ENCODE measurements at regions not wholly inside any gene's neighbourhood (a gene's known extent, or its start where the extent isn't known, plus 50 kb on each side); places are given as distances from the start of the nearest gene placed in this dataset.
A peak's percentile ranks its signal among the peaks of the same experiment; 100 is the strongest.

DNA sequence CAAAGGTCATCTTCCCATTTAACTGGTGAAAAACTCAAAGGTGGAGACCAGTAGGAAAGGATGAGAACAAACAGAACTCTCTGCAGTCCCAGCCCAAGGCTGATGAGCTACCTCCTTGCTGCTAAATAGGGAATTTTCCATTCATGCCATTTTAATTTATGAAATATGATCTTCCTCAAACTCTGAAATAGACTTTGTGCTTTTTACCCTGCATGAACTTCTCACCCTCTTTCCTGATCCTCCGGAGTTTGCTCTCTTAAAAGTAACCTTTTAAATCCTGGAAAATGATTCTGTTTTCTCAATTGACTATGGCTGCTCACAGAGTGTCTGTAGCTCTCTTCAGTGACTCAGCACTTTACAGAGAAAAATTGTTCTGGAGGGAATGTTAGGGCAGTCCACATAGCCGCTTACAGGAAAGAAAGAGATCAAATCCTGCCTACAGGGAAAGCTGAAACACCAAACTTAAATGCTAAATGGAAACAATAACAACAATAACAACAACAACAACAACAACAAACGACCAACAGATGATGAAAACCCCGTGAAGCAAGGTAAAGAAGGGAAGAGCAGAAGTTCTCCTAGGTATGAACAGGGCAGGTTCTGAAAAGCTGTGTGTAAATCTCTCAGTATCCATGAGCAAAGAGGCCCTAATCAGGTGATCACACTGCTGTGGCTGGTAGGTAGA is 79.8 kb upstream of the SESTD1 start:
- TF ChIP-seq FOXM1 (IDR thresholded peaks at IDR 0.05; ENCODE audit: borderline replicate concordance, low read depth), result no peak
- no peak for TF ChIP-seq TAF1 (IDR thresholded peaks at IDR 0.05; ENCODE audit: low read depth)
- TF ChIP-seq CREB1 (IDR thresholded peaks at IDR 0.05; ENCODE audit: low read depth), result no peak
- no peak for TF ChIP-seq CEBPB (IDR thresholded peaks at IDR 0.05)
- TF ChIP-seq NFIC (IDR thresholded peaks at IDR 0.05), result no peak
- TF ChIP-seq RAD21 (IDR thresholded peaks at IDR 0.05; ENCODE audit: low read depth), result no peak
- no peak for TF ChIP-seq MAX (IDR thresholded peaks at IDR 0.05)
- no peak for TF ChIP-seq EGR1 (IDR thresholded peaks at IDR 0.05)

DNA sequence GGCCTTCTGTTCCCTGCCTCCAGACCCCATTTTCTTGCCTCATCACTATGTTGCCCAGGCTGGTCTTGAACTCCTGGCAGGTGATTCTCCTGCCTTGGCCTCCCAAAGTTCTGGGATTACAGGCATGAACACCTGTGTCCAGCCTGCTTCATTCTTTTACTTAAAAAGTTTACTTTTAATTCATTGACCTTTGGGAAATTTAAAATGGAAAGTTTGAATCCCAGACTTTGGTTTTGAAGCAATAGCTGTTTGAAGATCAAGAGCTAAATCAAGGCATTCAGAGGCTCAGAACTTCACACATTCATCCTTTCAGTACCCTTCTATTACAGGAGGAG is 79.3 kb upstream of the SESTD1 start:
- no peak for TF ChIP-seq TAF1 (IDR thresholded peaks at IDR 0.05; ENCODE audit: low read depth)
- TF ChIP-seq, protein P1, sequence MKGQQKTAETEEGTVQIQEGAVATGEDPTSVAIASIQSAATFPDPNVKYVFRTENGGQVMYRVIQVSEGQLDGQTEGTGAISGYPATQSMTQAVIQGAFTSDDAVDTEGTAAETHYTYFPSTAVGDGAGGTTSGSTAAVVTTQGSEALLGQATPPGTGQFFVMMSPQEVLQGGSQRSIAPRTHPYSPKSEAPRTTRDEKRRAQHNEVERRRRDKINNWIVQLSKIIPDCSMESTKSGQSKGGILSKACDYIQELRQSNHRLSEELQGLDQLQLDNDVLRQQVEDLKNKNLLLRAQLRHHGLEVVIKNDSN (IDR thresholded peaks at IDR 0.05), result no peak
- TF ChIP-seq YY1 (IDR thresholded peaks at IDR 0.05; ENCODE audit: low read depth), result no peak
- TF ChIP-seq REST (IDR thresholded peaks at IDR 0.05; ENCODE audit: low read depth), result no peak
- TF ChIP-seq MAX (IDR thresholded peaks at IDR 0.05), result no peak
- no peak for TF ChIP-seq ZBTB7A (IDR thresholded peaks at IDR 0.05; ENCODE audit: low read depth)
- no peak for TF ChIP-seq CREB1 (IDR thresholded peaks at IDR 0.05; ENCODE audit: low read depth)
- no peak for TF ChIP-seq TCF12 (IDR thresholded peaks at IDR 0.05; ENCODE audit: low read depth)
- TF ChIP-seq CEBPB (IDR thresholded peaks at IDR 0.05), result no peak
- TF ChIP-seq EGR1 (IDR thresholded peaks at IDR 0.05), result no peak
- no peak for TF ChIP-seq TEAD4 (IDR thresholded peaks at IDR 0.05)
- TF ChIP-seq RAD21 (IDR thresholded peaks at IDR 0.05; ENCODE audit: low read depth), result no peak
- no peak for TF ChIP-seq EP300 (IDR thresholded peaks at IDR 0.05; ENCODE audit: borderline replicate concordance)
- TF ChIP-seq FOXM1 (IDR thresholded peaks at IDR 0.05; ENCODE audit: borderline replicate concordance, low read depth), result no peak

DNA sequence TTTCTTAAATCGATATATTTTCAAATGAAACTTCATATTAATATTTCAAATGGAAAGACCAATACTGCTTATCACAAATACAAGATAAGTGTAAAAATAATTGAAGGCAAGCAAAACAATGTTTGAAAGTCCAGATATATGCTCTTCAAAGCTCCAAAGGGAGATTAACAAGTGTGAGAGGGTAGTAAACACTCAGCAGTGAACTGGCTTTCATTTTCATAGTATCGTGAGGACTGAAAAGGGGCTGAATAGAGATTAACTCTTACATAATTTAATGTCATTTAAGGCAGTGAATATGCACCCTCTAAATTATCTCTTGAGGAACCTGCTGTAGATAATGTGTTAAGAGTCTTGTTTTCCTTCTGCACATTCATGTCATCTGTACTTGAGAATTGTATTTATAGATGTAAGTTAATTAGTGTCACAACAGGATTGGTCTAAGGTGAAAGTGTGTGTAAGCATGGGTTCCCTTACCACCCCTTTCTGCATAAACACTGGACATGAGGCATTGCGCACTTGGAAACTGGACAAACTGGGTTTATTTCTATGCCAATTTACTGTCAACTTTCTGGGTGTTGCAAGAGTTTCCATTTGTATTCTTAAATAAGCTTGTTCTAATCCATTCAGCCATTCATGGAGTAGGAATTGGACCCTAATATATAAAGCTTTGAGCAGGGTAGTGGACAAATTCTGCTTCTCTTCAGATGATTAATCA is 76.7 kb upstream of the SESTD1 start:
- TF ChIP-seq, protein P1 (IDR thresholded peaks at IDR 0.05), result no peak
- TF ChIP-seq NFIC (IDR thresholded peaks at IDR 0.05) (no peak), CEBPB (IDR thresholded peaks at IDR 0.05) (no peak), RAD21 (IDR thresholded peaks at IDR 0.05; ENCODE audit: low read depth) (no peak), ZBTB7A (IDR thresholded peaks at IDR 0.05; ENCODE audit: low read depth) (no peak), MAX (IDR thresholded peaks at IDR 0.05) (no peak), YY1 (IDR thresholded peaks at IDR 0.05; ENCODE audit: low read depth) (no peak), REST (IDR thresholded peaks at IDR 0.05; ENCODE audit: low read depth) (no peak), TEAD4 (IDR thresholded peaks at IDR 0.05) (no peak), FOXM1 (IDR thresholded peaks at IDR 0.05; ENCODE audit: borderline replicate concordance, low read depth) (no peak)

GRCh38 chr2:179340678-179341077 is 76.0 kb upstream of the SESTD1 start:
- peak; percentile 55 for TF ChIP-seq RAD21 (IDR thresholded peaks at IDR 0.05; ENCODE audit: low read depth)
- TF ChIP-seq TEAD4 (IDR thresholded peaks at IDR 0.05), result no peak

GRCh38 chr2:179338681-179339080 is 74.0 kb upstream of the SESTD1 start:
- TF ChIP-seq CEBPB (IDR thresholded peaks at IDR 0.05), result no peak
- no peak for TF ChIP-seq EP300 (IDR thresholded peaks at IDR 0.05; ENCODE audit: borderline replicate concordance)
- no peak for TF ChIP-seq RAD21 (IDR thresholded peaks at IDR 0.05; ENCODE audit: low read depth)
- no peak for TF ChIP-seq TEAD4 (IDR thresholded peaks at IDR 0.05)
- TF ChIP-seq YY1 (IDR thresholded peaks at IDR 0.05; ENCODE audit: low read depth), result no peak
- TF ChIP-seq EGR1 (IDR thresholded peaks at IDR 0.05), result no peak
- no peak for TF ChIP-seq MAX (IDR thresholded peaks at IDR 0.05)
- TF ChIP-seq ZBTB7A (IDR thresholded peaks at IDR 0.05; ENCODE audit: low read depth), result no peak
- no peak for TF ChIP-seq TCF12 (IDR thresholded peaks at IDR 0.05; ENCODE audit: low read depth)
- no peak for TF ChIP-seq TAF1 (IDR thresholded peaks at IDR 0.05; ENCODE audit: low read depth)
- TF ChIP-seq CREB1 (IDR thresholded peaks at IDR 0.05; ENCODE audit: low read depth), result no peak

Data from Ishikawa (cell line).